Esophagus muscularis mucosa (tissue), 4 donors: ENCODE measurements at regions not wholly inside any gene's neighbourhood (a gene's known extent, or its start where the extent isn't known, plus 50 kb on each side); places are given as distances from the start of the nearest gene placed in this dataset.

Source experiments
- DNase-seq: peaks from one replicate; pipeline ENCODE4 v3.0.0-alpha.2; 2017; ENCODE audit errors: extremely low spot score
- H3K27ac ChIP-seq, 4 donors: fragments of 200-600 bp; sonication (generic); replicated peaks in 1 of 4; 1 replicate in 3 of 4; 2 replicates in 1 of 4; pipeline ENCODE4 v1.5.1; 2016 to 2019; ENCODE audit warnings: mild to moderate bottlenecking in 1 of 4
- H3K27me3 ChIP-seq, 4 donors: fragments of 200-600 bp; sonication (generic); one replicate each; pipeline versions ENCODE4 v1.5.1 to v1.6.0; 2016 to 2019
- H3K36me3 ChIP-seq, 4 donors: fragments of 200-600 bp; sonication (generic); one replicate each; pipeline ENCODE4 v1.5.1; 2016 to 2019
- H3K4me1 ChIP-seq, 4 donors: fragments of 200-600 bp; sonication (generic); one replicate each; pipeline ENCODE4 v1.5.1; 2016 to 2019
- H3K4me3 ChIP-seq, 4 donors: fragments of 200-600 bp; sonication (generic); 1 replicate in 2 of 4; 2 replicates in 2 of 4; pipeline ENCODE4 v1.5.1; 2016 to 2019; ENCODE audit warnings: mild to moderate bottlenecking in 4 of 4, moderate library complexity in 1 of 4
- H3K9me3 ChIP-seq, 4 donors: fragments of 200-600 bp; sonication (generic); 1 replicate in 3 of 4; 2 replicates in 1 of 4; pipeline ENCODE4 v1.5.1; 2016 to 2019
- EP300 ChIP-seq: sonication (generic); formaldehyde crosslinking; IDR thresholded peaks from one replicate; pipeline ENCODE4 v1.6.1; 2017; ENCODE audit warnings: antibody characterized with exemption
- POLR2A ChIP-seq: fragments of 450-650 bp; IDR thresholded peaks from one replicate; pipeline ENCODE4 v1.6.1; 2017; ENCODE audit warnings: antibody characterized with exemption, moderate library complexity, mild to moderate bottlenecking, low read depth
- POLR2AphosphoS5 ChIP-seq, 2 donors: sonication (generic); formaldehyde crosslinking; IDR thresholded peaks; one replicate each; pipeline ENCODE4 v1.6.1; 2017; ENCODE audit warnings: antibody characterized with exemption in 2 of 2
- WGBS: methylation state at CpG from one replicate; pipeline ENCODE4 v1.1.5; 2018; 5-methylcytosine and 5-hydroxymethylcytosine counted together
- intact Hi-C: fragments of 100-400 bp; cut with DNase I; formaldehyde crosslinking; loops from one replicate; pipeline ENCODE4 v1.15.1; 2023
- TF ChIP-seq, protein P1 (sequence below), 3 experiments: fragments of 200-600 bp in 2 of 3; fragments of 450-650 bp in 1 of 3; sonication (generic) in 2 of 3; IDR thresholded peaks; one replicate each; pipeline ENCODE4 v1.5.1; 2017 to 2019; ENCODE audit warnings: antibody characterized with exemption in 3 of 3, mild to moderate bottlenecking in 2 of 3, moderate library complexity in 1 of 3

DNA sequence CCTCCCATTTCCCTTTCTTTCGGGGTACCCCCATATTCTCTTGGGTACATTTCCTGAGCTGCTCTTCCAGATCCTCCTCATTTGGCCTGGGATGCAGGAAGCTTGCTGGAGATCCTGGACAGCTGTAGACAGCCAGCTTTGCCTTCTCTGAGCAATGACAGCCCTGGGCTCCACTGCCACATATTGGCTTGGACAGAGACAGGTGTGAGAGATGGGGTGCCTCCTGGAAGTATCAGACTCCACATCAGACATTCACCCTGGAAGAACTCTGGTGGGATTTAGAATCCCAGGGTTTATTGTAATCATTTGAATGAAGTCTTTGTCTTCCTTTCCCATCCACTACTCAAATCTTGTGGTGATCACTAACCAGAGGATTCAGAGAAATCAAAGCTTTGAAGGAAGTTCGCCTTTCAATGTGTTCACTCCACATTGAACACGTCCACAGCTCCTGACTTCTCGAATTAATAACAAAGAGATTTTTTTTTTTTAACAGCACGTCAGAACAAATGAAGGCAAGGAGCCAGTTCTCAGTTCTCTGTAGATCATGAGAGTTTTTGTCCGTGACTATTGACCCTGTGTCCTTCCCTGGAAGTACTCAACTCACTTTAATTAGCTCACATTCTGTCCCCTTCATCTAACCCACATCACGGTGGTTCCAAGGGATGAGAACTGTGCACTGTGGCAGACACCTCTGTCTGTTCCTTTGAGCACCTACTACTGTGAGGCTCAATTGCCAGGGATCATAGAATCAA is 377.6 kb upstream of the TRIB2 start:
- intact Hi-C loops, result no loop called here
- no peak overlapping the region for H3K27ac ChIP-seq
- H3K27me3 ChIP-seq, result no peaks in the 10 kb centered on the region
- TF ChIP-seq EP300, result no peak
- no peak for TF ChIP-seq POLR2AphosphoS5 (IDR thresholded peaks at IDR 0.05)
- TF ChIP-seq, protein P1, sequence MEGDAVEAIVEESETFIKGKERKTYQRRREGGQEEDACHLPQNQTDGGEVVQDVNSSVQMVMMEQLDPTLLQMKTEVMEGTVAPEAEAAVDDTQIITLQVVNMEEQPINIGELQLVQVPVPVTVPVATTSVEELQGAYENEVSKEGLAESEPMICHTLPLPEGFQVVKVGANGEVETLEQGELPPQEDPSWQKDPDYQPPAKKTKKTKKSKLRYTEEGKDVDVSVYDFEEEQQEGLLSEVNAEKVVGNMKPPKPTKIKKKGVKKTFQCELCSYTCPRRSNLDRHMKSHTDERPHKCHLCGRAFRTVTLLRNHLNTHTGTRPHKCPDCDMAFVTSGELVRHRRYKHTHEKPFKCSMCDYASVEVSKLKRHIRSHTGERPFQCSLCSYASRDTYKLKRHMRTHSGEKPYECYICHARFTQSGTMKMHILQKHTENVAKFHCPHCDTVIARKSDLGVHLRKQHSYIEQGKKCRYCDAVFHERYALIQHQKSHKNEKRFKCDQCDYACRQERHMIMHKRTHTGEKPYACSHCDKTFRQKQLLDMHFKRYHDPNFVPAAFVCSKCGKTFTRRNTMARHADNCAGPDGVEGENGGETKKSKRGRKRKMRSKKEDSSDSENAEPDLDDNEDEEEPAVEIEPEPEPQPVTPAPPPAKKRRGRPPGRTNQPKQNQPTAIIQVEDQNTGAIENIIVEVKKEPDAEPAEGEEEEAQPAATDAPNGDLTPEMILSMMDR (IDR thresholded peaks at IDR 0.05), result no peak
- TF ChIP-seq POLR2A, result no peak
- no peaks in the 10 kb centered on the region for H3K36me3 ChIP-seq
- H3K9me3 ChIP-seq, result no peaks in the 10 kb centered on the region
- DNase-seq, result no peak
- H3K4me1 ChIP-seq, result no peaks in the 10 kb centered on the region
- 78% methylated on average over 7 of the region's 7 CpGs for WGBS
- H3K4me3 ChIP-seq, result no peak overlapping the region

DNA sequence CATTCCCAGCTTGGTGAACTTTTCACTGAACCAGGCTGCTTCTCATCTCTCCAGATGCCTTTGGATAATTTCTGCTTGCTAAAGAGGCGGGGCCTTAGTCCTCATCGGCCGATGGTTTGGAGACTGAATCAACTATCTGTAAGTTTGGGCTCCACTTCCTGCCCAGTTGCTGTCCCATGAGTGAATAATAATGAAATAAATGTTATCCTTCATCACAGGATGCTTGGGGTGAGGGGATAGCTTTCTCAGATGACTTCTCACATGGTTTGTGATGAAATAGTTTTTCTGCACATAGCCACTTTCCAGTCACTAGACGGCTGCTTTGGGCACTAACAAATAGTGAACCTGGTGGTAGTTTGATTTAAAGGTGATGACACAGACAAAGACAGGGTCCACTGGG is 376.6 kb upstream of the TRIB2 start:
- no peaks in the 10 kb centered on the region for H3K36me3 ChIP-seq
- TF ChIP-seq EP300, result no peak
- TF ChIP-seq POLR2AphosphoS5 (IDR thresholded peaks at IDR 0.05), result no peak
- TF ChIP-seq POLR2A, result no peak
- TF ChIP-seq, protein P1 (IDR thresholded peaks at IDR 0.05), result no peak
- intact Hi-C loops, result no loop called here
- H3K27ac ChIP-seq, result no peak overlapping the region
- H3K9me3 ChIP-seq, result no peaks in the 10 kb centered on the region
- no peak for DNase-seq
- H3K4me1 ChIP-seq, result no peaks in the 10 kb centered on the region
- H3K4me3 ChIP-seq, result no peak overlapping the region
- no peaks in the 10 kb centered on the region for H3K27me3 ChIP-seq
- 53% methylated on average over 4 of the region's 4 CpGs for WGBS

DNA sequence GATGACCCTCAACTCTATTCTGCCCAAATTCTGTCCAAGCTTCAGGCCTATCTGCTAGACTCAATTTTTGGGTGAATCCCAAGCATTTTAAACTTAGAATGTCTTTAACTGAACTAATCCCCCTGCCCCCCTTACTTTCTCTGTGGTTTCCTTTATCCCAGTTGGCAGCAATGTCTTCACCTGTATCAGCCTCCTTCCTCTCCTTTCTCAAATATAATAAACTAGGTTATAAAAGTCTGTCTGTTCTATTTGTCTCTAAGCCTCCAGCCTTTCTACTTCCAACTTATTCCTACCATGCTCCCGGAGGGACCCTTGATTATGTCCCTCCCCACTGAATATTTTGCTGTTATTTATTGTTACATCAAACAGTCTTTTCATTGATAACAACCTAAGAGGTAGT is 375.5 kb upstream of the TRIB2 start:
- no peak overlapping the region for H3K27ac ChIP-seq
- 100% methylated on average over 1 of the region's 1 CpG for WGBS
- intact Hi-C loops, result no loop called here
- no peak for TF ChIP-seq POLR2A
- TF ChIP-seq EP300, result no peak
- TF ChIP-seq, protein P1 (IDR thresholded peaks at IDR 0.05), result no peak
- no peak for TF ChIP-seq POLR2AphosphoS5 (IDR thresholded peaks at IDR 0.05)
- DNase-seq, result no peak
- H3K4me3 ChIP-seq, result no peak overlapping the region
- H3K9me3 ChIP-seq, result no peaks in the 10 kb centered on the region
- no peaks in the 10 kb centered on the region for H3K27me3 ChIP-seq
- H3K4me1 ChIP-seq, result no peaks in the 10 kb centered on the region
- H3K36me3 ChIP-seq, result no peaks in the 10 kb centered on the region

DNA sequence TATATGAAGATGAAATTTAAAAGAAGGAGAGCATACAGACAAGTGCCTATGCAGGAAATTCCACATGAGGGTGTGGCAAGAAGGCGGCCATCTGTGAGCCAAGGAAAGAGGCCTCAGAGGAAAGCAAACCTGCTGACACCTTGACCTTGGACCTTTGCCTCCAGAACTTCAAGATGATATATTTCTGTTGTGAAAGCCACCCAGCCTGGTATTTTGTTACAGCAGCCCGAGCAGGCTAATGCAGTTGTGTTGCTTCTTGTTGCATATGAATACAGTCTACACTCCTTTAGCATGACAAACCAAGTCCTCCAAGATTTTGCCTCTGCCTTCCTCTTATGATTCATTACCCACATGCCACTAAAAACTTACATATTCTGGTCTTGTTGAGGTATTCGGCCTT is 374.8 kb upstream of the TRIB2 start:
- 95% methylated on average over 3 of the region's 3 CpGs for WGBS
- no peak for DNase-seq
- TF ChIP-seq POLR2A (no peak), EP300 (no peak), POLR2AphosphoS5 (IDR thresholded peaks at IDR 0.05) (no peak)
- TF ChIP-seq, protein P1 (IDR thresholded peaks at IDR 0.05), result no peak
- Histone ChIP-seq H3K27ac (no peak overlapping the region), H3K4me3 (no peak overlapping the region), H3K9me3 (no peaks in the 10 kb centered on the region), H3K27me3 (no peaks in the 10 kb centered on the region), H3K4me1 (no peaks in the 10 kb centered on the region), H3K36me3 (no peaks in the 10 kb centered on the region)
- intact Hi-C loops, result no loop called here

DNA sequence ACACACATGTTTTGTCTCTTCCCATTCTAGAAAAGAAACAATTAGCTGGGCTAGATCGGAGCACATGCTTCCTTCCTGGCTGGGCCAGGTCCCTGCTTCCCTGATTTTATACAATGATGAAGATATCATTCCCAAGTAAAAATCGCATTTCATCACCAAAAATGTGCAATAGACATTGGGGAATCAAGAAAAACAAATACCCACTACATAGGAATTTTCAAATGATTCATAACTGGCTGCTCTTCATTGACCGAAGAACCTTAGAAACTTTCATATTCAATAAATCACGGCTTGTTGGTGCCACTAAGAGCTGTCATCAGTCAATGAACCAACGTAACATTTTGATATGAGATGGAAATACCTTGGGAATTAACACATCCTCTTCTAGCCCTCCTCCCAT is 373.6 kb upstream of the TRIB2 start:
- intact Hi-C loops, result no loop called here
- no peak for TF ChIP-seq EP300
- TF ChIP-seq, protein P1 (IDR thresholded peaks at IDR 0.05), result no peak
- 92% methylated on average over 5 of the region's 5 CpGs for WGBS

More for the DNA sequence above, 373.6 kb upstream of the TRIB2 start:
- Histone ChIP-seq H3K4me1 (no peaks in the 10 kb centered on the region), H3K27ac (no peak overlapping the region), H3K4me3 (no peak overlapping the region), H3K27me3 (no peaks in the 10 kb centered on the region), H3K9me3 (no peaks in the 10 kb centered on the region), H3K36me3 (no peaks in the 10 kb centered on the region)
- DNase-seq, result no peak
